Astrocyte (in vitro differentiated cells and primary cell): ENCODE measurements at regions not wholly inside any gene's neighbourhood (a gene's known extent, or its start where the extent isn't known, plus 50 kb on each side); places are given as distances from the start of the nearest gene placed in this dataset.

ENCODE experiments used
- DNase-seq: peaks from one replicate; pipeline ENCODE4 v3.0.0-alpha.2; 2010; ENCODE audit warnings: low read depth
- FAIRE-seq: peaks from 2 replicates; lab custom pipeline; 2011; peaks lifted over from hg19 to GRCh38; lab: Jason Lieb, UNC
- H2AFZ ChIP-seq: 2 replicates; pipeline ENCODE4 v1.6.0; 2012; ENCODE audit warnings: low read depth, low read length, inconsistent platforms
- H3K27ac ChIP-seq: 2 replicates; pipeline ENCODE4 v1.5.1; 2011; ENCODE audit warnings: low read depth, low read length, inconsistent platforms
- H3K27me3 ChIP-seq: 2 replicates; pipeline ENCODE4 v1.6.0; 2011; ENCODE audit warnings: low read length, inconsistent platforms; ENCODE audit not compliant: insufficient read depth
- H3K36me3 ChIP-seq: 2 replicates; pipeline ENCODE4 v1.5.1; 2011; ENCODE audit warnings: low read length, inconsistent platforms; ENCODE audit not compliant: insufficient read depth
- H3K4me1 ChIP-seq: 2 replicates; pipeline ENCODE4 v1.5.1; 2011; ENCODE audit warnings: low read length, inconsistent platforms; ENCODE audit not compliant: insufficient read depth
- H3K4me2 ChIP-seq: 2 replicates; pipeline ENCODE4 v1.6.0; 2012; ENCODE audit warnings: low read length, inconsistent platforms
- H3K4me3 ChIP-seq: 2 replicates; pipeline ENCODE4 v1.5.1; 2011; ENCODE audit warnings: low read depth, mild to moderate bottlenecking, low read length, inconsistent platforms; ENCODE audit not compliant: insufficient read depth
- H3K79me2 ChIP-seq: 2 replicates; pipeline ENCODE4 v1.6.0; 2012; ENCODE audit warnings: mild to moderate bottlenecking, low read length, inconsistent platforms; ENCODE audit not compliant: insufficient read depth
- H3K9ac ChIP-seq: 2 replicates; pipeline ENCODE4 v1.6.0; 2012; ENCODE audit warnings: mild to moderate bottlenecking, low read length, inconsistent platforms
- H3K9me3 ChIP-seq: 2 replicates; pipeline ENCODE4 v1.5.1; 2012; ENCODE audit warnings: low read depth, mild to moderate bottlenecking, low read length, inconsistent platforms; ENCODE audit not compliant: insufficient read depth
- H4K20me1 ChIP-seq: 2 replicates; pipeline ENCODE4 v1.6.0; 2012; ENCODE audit warnings: low read length, inconsistent platforms; ENCODE audit not compliant: insufficient read depth
- H3K27ac Mint-ChIP-seq: one replicate; pipeline ENCODE4 v1.8.0; 2021; ENCODE audit warnings: mild to moderate bottlenecking, mixed read lengths; ENCODE audit not compliant: unreplicated experiment
- H3K27me3 Mint-ChIP-seq: one replicate; pipeline ENCODE4 v1.8.0; 2021; ENCODE audit warnings: low read depth, mixed read lengths; ENCODE audit not compliant: unreplicated experiment
- H3K36me3 Mint-ChIP-seq: one replicate; pipeline ENCODE4 v1.8.0; 2021; ENCODE audit warnings: low read depth, mixed read lengths; ENCODE audit not compliant: unreplicated experiment
- H3K4me1 Mint-ChIP-seq: one replicate; pipeline ENCODE4 v1.8.0; 2021; ENCODE audit warnings: low read depth, mixed read lengths; ENCODE audit not compliant: unreplicated experiment
- H3K4me3 Mint-ChIP-seq: one replicate; pipeline ENCODE4 v1.8.0; 2021; ENCODE audit warnings: mild to moderate bottlenecking, moderate library complexity, mixed read lengths; ENCODE audit not compliant: unreplicated experiment
- H3K9me3 Mint-ChIP-seq: one replicate; pipeline ENCODE4 v1.8.0; 2021; ENCODE audit warnings: mild to moderate bottlenecking, mixed read lengths; ENCODE audit not compliant: unreplicated experiment
- EZH2 ChIP-seq: IDR thresholded peaks from 2 replicates; pipeline ENCODE4 v1.6.1; 2012; ENCODE audit warnings: mild to moderate bottlenecking, low read length, inconsistent platforms; ENCODE audit not compliant: insufficient read depth
- TF ChIP-seq, protein P1 (sequence below): IDR thresholded peaks from 2 replicates; pipeline ENCODE4 v1.5.1; 2011; ENCODE audit warnings: low read depth, mild to moderate bottlenecking, inconsistent platforms, low read length, moderate library complexity; ENCODE audit not compliant: insufficient read depth

DNA sequence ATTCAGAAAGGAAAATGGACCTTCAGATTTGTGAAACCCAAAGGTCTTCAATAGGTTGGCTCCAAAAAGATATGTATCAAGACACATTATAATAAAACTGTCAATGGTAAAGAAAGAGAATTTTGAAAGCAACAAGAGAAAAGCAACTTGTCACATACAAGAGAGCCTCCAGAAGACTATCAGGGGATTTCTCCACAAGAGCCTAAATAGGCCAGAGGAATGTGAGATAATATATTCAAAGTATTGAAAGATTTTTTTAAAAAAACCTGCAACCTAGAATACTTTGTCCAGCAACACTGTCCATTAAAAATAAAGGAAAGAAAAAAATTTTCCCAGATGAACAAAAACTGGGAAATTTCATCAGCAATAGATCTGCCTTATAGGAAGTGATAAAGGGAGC, 869.6 kb upstream of the ADGRL2 start:
- H3K27ac Mint-ChIP-seq: no peak overlapping the region

DNA sequence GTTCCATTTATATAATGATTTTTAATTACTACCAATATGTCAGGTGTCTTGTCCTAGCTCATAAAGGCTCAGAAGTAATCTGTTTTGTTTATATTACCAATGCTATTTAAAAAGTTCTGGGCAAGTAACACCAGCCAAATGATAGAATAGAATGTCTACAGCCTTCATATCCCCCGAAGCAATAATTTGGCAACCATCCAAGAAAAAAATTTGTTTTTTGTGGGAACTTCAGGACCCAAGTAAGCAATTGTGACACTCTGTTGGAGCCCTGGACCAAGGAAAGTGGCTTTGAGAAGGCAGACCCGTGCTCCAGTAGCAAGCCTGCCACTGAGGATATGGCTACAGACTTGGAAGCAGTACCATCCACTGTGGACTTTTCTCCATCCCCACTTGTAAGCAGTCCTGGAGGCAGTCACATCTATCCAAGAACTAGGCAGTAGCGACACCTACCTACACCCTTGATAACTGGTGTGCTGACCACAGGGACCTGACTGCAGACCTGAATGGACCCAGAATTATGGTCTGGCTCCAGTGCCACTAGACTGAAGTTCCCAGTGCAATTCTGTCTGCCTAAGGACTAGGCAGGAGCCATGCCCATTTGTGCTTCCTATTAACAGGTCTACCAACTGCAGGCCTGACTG, 870.7 kb upstream of the ADGRL2 start:
- no peak for DNase-seq
- TF ChIP-seq, protein P1, sequence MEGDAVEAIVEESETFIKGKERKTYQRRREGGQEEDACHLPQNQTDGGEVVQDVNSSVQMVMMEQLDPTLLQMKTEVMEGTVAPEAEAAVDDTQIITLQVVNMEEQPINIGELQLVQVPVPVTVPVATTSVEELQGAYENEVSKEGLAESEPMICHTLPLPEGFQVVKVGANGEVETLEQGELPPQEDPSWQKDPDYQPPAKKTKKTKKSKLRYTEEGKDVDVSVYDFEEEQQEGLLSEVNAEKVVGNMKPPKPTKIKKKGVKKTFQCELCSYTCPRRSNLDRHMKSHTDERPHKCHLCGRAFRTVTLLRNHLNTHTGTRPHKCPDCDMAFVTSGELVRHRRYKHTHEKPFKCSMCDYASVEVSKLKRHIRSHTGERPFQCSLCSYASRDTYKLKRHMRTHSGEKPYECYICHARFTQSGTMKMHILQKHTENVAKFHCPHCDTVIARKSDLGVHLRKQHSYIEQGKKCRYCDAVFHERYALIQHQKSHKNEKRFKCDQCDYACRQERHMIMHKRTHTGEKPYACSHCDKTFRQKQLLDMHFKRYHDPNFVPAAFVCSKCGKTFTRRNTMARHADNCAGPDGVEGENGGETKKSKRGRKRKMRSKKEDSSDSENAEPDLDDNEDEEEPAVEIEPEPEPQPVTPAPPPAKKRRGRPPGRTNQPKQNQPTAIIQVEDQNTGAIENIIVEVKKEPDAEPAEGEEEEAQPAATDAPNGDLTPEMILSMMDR: no peak
- TF ChIP-seq EZH2: no peak
- H3K27me3 ChIP-seq: no peaks in the 10 kb centered on the region
- no peak overlapping the region for H2AFZ ChIP-seq
- H3K36me3 ChIP-seq: no peaks in the 10 kb centered on the region
- H3K9ac ChIP-seq: no peak overlapping the region
- FAIRE-seq: no peak
- Mint-ChIP-seq H3K9me3 (peaks cover 2% of the 10 kb centered on the region), H3K36me3 (peaks cover 2% of the 10 kb centered on the region), H3K27me3 (no peaks in the 10 kb centered on the region), H3K4me3 (no peak overlapping the region), H3K27ac (no peak overlapping the region), H3K4me1 (peaks cover 2% of the 10 kb centered on the region)
- no peak overlapping the region for H3K27ac ChIP-seq
- peaks cover 3% of the 10 kb centered on the region for H3K9me3 ChIP-seq
- no peaks in the 10 kb centered on the region for H3K79me2 ChIP-seq
- H4K20me1 ChIP-seq: no peaks in the 10 kb centered on the region
- no peak overlapping the region for H3K4me3 ChIP-seq
- H3K4me1 ChIP-seq: no peaks in the 10 kb centered on the region
- no peak overlapping the region for H3K4me2 ChIP-seq

More for the DNA sequence above, 869.6 kb upstream of the ADGRL2 start:
- no peak overlapping the region for H3K4me2 ChIP-seq
- Mint-ChIP-seq H3K4me3 (no peak overlapping the region), H3K9me3 (peaks cover 2% of the 10 kb centered on the region), H3K36me3 (peaks cover 2% of the 10 kb centered on the region), H3K27me3 (no peaks in the 10 kb centered on the region), H3K4me1 (peaks cover 2% of the 10 kb centered on the region)
- TF ChIP-seq, protein P1: no peak
- no peak for TF ChIP-seq EZH2
- no peaks in the 10 kb centered on the region for H3K27me3 ChIP-seq
- no peaks in the 10 kb centered on the region for H3K36me3 ChIP-seq
- H3K27ac ChIP-seq: no peak overlapping the region
- peaks cover 3% of the 10 kb centered on the region for H3K9me3 ChIP-seq
- DNase-seq: no peak
- no peak overlapping the region for H2AFZ ChIP-seq
- H3K4me1 ChIP-seq: no peaks in the 10 kb centered on the region
- H4K20me1 ChIP-seq: no peaks in the 10 kb centered on the region
- H3K4me3 ChIP-seq: no peak overlapping the region
- H3K79me2 ChIP-seq: no peaks in the 10 kb centered on the region
- no peak for FAIRE-seq
- H3K9ac ChIP-seq: no peak overlapping the region

DNA sequence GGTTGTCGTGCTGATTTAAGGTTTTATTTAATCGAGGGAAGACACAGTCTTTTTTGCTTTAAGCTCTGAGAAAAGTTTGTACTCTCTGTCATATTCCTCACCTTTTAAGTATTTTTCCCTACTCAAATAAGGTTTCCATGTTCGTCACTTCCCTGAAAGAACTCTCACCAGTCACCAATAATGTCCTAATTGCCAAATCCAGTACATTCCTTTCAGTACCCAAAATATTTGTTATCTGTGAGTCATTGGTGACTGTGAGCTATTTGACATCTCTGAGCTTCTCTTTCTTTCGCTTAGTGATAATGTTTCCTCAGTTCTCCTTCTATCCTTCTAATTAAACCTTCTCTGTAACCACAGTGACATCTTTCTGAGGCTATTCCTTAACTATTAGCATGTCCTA, 874.2 kb upstream of the ADGRL2 start:
- Histone ChIP-seq H3K27me3 (no peaks in the 10 kb centered on the region), H4K20me1 (no peaks in the 10 kb centered on the region), H2AFZ (no peak overlapping the region), H3K36me3 (no peaks in the 10 kb centered on the region), H3K27ac (no peak overlapping the region), H3K4me3 (no peak overlapping the region), H3K4me2 (no peak overlapping the region), H3K4me1 (no peaks in the 10 kb centered on the region), H3K79me2 (no peaks in the 10 kb centered on the region), H3K9me3 (peaks cover 3% of the 10 kb centered on the region), H3K9ac (no peak overlapping the region)
- Mint-ChIP-seq H3K4me3 (no peak overlapping the region), H3K36me3 (peaks cover 2% of the 10 kb centered on the region), H3K27me3 (no peaks in the 10 kb centered on the region), H3K9me3 (peaks cover 2% of the 10 kb centered on the region), H3K27ac (no peak overlapping the region), H3K4me1 (peaks cover 2% of the 10 kb centered on the region)
- TF ChIP-seq EZH2: no peak
- TF ChIP-seq, protein P1: no peak
- DNase-seq (no peak), FAIRE-seq (no peak)
